Nephron (organoid): ENCODE measurements at regions not wholly inside any gene's neighbourhood (a gene's known extent, or its start where the extent isn't known, plus 50 kb on each side); places are given as distances from the start of the nearest gene placed in this dataset.
"Not testable (repeated sequence)": the region's sequence is repeated elsewhere in the genome, so short reads cannot be mapped to it uniquely, and the experiment has no call there.

ENCODE experiments used
- H3K27ac Mint-ChIP-seq, 3 experiments: 2 replicates each; pipeline ENCODE4 v1.8.0; 2020; ENCODE audit warnings: mixed read lengths in 3 of 3, mild to moderate bottlenecking in 2 of 3, moderate library complexity in 1 of 3
- H3K27me3 Mint-ChIP-seq: 2 replicates; pipeline ENCODE4 v1.8.0; 2021; ENCODE audit warnings: low read depth, mild to moderate bottlenecking, moderate library complexity, mixed read lengths
- H3K36me3 Mint-ChIP-seq: 2 replicates; pipeline ENCODE4 v1.8.0; 2020; ENCODE audit warnings: low read depth, mixed read lengths
- H3K4me1 Mint-ChIP-seq: 2 replicates; pipeline ENCODE4 v1.8.0; 2020; ENCODE audit warnings: mixed read lengths
- H3K4me3 Mint-ChIP-seq, 3 experiments: 2 replicates each; pipeline ENCODE4 v1.8.0; 2020; ENCODE audit warnings: mild to moderate bottlenecking in 3 of 3, mixed read lengths in 3 of 3, moderate library complexity in 2 of 3
- H3K9me3 Mint-ChIP-seq: 2 replicates; pipeline ENCODE4 v1.8.0; 2020; ENCODE audit warnings: mixed read lengths
- TF ChIP-seq, protein P1 (sequence below), 3 experiments: fragments of 200-600 bp; sonication (generic); IDR thresholded peaks; one replicate each; pipeline ENCODE4 v1.5.0; 2021; ENCODE audit warnings: antibody characterized with exemption in 3 of 3; ENCODE audit not compliant: unreplicated experiment in 3 of 3

DNA sequence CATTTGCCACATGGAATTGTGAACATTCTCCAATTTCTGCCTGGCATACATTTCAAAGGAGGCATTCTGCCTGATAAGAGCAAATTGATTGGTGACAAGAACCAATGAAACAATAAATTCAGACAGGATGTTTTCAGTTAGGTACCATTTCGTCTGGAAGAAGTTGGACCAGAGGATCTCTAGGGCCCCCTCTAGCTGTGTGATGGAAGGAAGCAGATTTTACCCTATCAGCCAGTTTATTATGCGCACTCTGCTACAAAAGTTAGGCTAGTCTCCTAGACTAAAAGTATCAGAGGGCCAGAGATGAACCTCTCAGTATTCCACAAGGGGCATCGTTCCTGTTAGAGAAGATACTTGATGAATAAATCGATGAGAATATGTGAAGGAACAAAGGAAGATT lies 118.0 kb downstream of the BUB3 start:
- Mint-ChIP-seq H3K27ac (no peak overlapping the region), H3K9me3 (peaks cover 10% of the 10 kb centered on the region), H3K36me3 (no peaks in the 10 kb centered on the region), H3K4me1 (peaks cover 13% of the 10 kb centered on the region), H3K27me3 (peaks cover 53% of the 10 kb centered on the region), H3K4me3 (no peak overlapping the region)
- TF ChIP-seq, protein P1, sequence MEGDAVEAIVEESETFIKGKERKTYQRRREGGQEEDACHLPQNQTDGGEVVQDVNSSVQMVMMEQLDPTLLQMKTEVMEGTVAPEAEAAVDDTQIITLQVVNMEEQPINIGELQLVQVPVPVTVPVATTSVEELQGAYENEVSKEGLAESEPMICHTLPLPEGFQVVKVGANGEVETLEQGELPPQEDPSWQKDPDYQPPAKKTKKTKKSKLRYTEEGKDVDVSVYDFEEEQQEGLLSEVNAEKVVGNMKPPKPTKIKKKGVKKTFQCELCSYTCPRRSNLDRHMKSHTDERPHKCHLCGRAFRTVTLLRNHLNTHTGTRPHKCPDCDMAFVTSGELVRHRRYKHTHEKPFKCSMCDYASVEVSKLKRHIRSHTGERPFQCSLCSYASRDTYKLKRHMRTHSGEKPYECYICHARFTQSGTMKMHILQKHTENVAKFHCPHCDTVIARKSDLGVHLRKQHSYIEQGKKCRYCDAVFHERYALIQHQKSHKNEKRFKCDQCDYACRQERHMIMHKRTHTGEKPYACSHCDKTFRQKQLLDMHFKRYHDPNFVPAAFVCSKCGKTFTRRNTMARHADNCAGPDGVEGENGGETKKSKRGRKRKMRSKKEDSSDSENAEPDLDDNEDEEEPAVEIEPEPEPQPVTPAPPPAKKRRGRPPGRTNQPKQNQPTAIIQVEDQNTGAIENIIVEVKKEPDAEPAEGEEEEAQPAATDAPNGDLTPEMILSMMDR (IDR thresholded peaks at IDR 0.05; ENCODE audit: unreplicated experiment in 3 of 3), result no peak

DNA sequence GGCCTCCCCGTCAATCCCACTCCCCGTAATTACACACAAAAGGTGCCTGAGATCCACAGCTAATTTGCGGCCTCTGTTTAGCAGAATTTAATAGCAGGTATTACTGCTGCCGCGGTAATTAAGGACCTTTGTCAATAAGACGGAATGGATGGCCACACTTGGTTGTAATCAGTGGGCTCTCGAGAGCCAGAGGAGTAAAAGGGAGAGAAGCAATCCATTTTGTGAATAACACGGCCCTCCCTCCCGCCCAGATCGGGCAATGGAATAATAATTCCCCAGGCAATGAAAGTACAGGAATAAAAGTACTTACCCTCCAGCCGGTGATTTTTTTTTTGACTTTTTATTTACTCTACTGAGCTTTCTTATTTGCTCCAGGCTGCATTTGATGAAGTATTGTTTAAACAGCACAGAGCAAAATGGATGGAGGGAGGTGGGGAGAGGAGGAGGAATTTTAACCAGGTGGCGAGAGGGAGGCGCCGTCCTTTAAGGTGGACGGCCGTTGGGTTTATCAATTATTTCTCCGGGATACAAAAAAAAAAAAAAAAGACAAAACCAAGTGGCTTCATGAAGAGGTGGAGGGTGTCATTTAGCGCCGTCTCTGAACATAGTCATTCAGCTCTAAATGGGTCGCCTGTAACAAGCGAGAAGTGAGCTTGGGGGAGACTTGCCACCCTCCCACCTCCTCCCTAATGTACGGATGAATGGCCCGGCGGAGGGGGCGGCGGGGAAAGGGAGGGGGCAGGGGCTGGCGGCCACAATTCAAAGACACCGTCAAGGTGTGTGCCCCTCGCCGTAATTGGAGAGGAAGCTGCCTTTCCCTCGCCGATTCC lies 120.3 kb downstream of the BUB3 start:
- Mint-ChIP-seq H3K27me3 (peaks cover 61% of the 10 kb centered on the region), H3K36me3 (no peaks in the 10 kb centered on the region), H3K4me1 (peaks cover 13% of the 10 kb centered on the region), H3K9me3 (peaks cover 10% of the 10 kb centered on the region), H3K27ac (no peak overlapping the region), H3K4me3 (peak overlapping the region; percentile 33 to 73 (median 62))
- TF ChIP-seq, protein P1 (IDR thresholded peaks at IDR 0.05; ENCODE audit: unreplicated experiment in 3 of 3), result no peak

DNA sequence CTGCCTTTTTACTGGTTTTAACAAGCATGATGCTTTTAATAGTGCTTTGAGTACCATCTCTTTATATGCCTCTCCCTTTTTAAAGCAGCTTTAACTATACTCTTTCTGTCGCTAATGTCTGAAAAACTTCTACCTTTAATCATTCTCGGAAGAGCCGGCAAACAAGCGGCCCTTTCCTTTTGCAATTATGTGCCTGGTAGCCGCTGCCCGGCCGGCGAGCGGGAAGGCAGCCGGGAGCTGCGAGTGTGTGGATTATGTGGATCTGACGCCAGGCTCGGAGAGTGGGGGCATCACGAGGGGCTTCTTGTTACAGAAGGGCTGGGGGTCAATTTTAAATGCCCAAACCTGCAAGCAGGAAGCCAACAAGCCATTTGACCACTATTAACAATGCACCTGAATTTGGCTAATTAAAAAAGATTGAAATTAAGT lies 120.9 kb downstream of the BUB3 start:
- Mint-ChIP-seq H3K27me3 (peaks cover 61% of the 10 kb centered on the region), H3K27ac (no peak overlapping the region), H3K9me3 (peaks cover 10% of the 10 kb centered on the region), H3K36me3 (no peaks in the 10 kb centered on the region), H3K4me3 (peak overlapping the region; percentile 31 to 67 (median 48)), H3K4me1 (peaks cover 18% of the 10 kb centered on the region)
- TF ChIP-seq, protein P1 (IDR thresholded peaks at IDR 0.05; ENCODE audit: unreplicated experiment in 3 of 3), result no peak

DNA sequence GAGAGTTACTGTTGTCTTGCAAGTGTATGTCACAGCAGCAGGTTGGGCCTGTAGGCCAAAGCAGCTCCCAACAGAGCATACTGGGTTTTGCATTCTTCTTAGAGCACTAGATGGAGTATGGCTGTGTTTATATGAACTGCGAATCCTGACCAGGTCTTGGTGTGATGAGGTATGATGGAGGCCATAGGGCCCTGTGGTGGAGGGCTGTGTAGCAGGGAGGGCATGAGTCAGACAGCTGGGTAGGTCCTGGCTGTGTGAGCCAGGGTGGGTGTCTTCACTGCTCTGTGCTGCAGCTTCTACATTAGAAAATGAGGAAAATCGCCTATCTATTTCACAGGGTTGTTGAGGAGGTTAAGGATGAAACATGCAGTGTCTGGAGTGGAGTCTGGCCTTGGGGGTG lies 124.2 kb downstream of the BUB3 start:
- TF ChIP-seq, protein P1 (IDR thresholded peaks at IDR 0.05; ENCODE audit: unreplicated experiment in 3 of 3), result no peak

DNA sequence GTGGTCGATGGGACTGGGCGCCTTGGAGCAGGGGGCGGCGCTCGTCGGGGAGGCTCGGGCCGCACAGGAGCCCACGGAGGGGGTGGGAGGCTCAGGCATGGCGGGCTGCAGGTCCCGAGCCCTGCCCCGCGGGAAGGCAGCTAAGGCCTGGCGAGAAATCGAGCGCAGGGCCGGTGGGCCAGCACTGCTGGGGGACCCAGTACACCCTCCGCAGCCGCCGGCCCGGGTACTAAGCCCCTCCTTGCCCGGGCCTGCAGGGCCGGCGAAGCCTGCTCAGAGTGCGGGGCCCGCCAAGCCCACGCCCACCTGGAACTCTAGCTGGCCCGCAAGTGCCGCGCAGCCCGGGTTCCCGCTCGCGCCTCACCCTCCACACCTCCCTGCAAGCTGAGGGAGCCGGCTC lies 129.2 kb downstream of the BUB3 start:
- not testable (repeated sequence) for H3K4me1 Mint-ChIP-seq, H3K36me3 Mint-ChIP-seq, H3K27me3 Mint-ChIP-seq, H3K27ac Mint-ChIP-seq, H3K9me3 Mint-ChIP-seq, H3K4me3 Mint-ChIP-seq

More for the DNA sequence above, 124.2 kb downstream of the BUB3 start:
- H3K36me3 Mint-ChIP-seq, result no peaks in the 10 kb centered on the region
- no peak overlapping the region for H3K27ac Mint-ChIP-seq
- peaks cover 43% of the 10 kb centered on the region for H3K27me3 Mint-ChIP-seq
- H3K9me3 Mint-ChIP-seq, result peaks cover 10% of the 10 kb centered on the region
- H3K4me1 Mint-ChIP-seq, result peaks cover 22% of the 10 kb centered on the region
- no peak overlapping the region for H3K4me3 Mint-ChIP-seq

DNA sequence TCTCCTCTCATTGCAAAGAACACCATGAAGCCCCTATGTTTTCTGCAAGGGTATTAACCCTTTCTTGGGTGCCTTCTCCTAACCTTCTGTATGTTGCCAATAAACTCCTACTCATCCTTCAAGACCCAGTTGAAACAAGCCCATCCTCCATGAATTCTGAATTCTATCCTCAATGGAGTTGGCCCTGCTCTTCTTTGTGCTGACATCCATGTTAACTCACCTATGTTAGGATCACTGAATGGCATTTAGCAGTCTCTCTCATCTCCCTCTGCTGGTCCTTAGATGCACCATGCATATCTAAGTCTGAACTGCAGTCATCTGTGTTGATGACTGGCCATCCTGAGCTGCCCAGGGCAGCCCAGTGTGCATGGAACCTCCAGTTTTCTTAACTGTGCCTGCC lies 129.8 kb downstream of the BUB3 start:
- Mint-ChIP-seq H3K27ac (no peak overlapping the region), H3K27me3 (no peaks in the 10 kb centered on the region), H3K9me3 (no peaks in the 10 kb centered on the region), H3K4me1 (peaks cover 10% of the 10 kb centered on the region), H3K36me3 (peaks cover 3% of the 10 kb centered on the region), H3K4me3 (no peak overlapping the region)
- TF ChIP-seq, protein P1 (IDR thresholded peaks at IDR 0.05; ENCODE audit: unreplicated experiment in 3 of 3), result no peak
